ENCODE measurements at regions not wholly inside any gene's neighbourhood (a gene's known extent, or its start where the extent isn't known, plus 50 kb on each side); places are given as distances from the start of the nearest gene placed in this dataset.

DNA sequence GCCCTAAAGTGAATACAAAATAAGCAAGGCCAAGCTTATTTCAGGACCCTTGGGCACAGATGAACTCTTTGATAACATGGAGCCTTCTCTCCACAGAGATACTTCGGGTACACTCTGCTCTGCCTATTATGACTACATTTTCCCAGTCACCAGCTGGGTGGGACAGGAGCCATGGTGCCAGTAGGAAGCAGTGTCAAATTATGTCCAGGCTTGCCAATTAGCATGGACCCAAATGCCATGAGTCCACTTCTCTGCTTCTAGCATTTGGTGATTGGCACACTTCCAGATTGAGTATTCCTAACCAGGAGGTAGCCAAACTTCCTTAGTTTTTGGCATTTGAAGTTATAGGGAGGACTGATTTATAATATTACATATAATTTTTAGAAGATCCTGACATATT is 513.8 kb upstream of the HTR1E start:
- TF ChIP-seq, protein P1, sequence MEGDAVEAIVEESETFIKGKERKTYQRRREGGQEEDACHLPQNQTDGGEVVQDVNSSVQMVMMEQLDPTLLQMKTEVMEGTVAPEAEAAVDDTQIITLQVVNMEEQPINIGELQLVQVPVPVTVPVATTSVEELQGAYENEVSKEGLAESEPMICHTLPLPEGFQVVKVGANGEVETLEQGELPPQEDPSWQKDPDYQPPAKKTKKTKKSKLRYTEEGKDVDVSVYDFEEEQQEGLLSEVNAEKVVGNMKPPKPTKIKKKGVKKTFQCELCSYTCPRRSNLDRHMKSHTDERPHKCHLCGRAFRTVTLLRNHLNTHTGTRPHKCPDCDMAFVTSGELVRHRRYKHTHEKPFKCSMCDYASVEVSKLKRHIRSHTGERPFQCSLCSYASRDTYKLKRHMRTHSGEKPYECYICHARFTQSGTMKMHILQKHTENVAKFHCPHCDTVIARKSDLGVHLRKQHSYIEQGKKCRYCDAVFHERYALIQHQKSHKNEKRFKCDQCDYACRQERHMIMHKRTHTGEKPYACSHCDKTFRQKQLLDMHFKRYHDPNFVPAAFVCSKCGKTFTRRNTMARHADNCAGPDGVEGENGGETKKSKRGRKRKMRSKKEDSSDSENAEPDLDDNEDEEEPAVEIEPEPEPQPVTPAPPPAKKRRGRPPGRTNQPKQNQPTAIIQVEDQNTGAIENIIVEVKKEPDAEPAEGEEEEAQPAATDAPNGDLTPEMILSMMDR (IDR thresholded peaks at IDR 0.05): no peak
- no peak for TF ChIP-seq POLR2A (IDR thresholded peaks at IDR 0.05)
